Neural cell (in vitro differentiated cells): ENCODE measurements at regions not wholly inside any gene's neighbourhood (a gene's known extent, or its start where the extent isn't known, plus 50 kb on each side); places are given as distances from the start of the nearest gene placed in this dataset.

Experiments used
- H2AFZ ChIP-seq: fragments of 200-600, 300-800 bp; sonication (generic), shearing (Covaris generic); 2 replicates; pipeline ENCODE4 v1.6.0; 2014; ENCODE audit warnings: low read depth, mild to moderate bottlenecking, antibody characterized with exemption, low read length, moderate library complexity
- H3F3A ChIP-seq: fragments of 200-600 bp; shearing (Covaris generic); 2 replicates; pipeline ENCODE4 v1.6.1; 2016; ENCODE audit warnings: mild to moderate bottlenecking, moderate library complexity, mixed read lengths, antibody characterized with exemption, low read length; ENCODE audit not compliant: insufficient read depth, poor library complexity, severe bottlenecking
- H3K27ac ChIP-seq: fragments of 200-600, 300-800 bp; sonication (generic), shearing (Covaris generic); 2 replicates; pipeline ENCODE4 v1.5.1; 2014; ENCODE audit warnings: mild to moderate bottlenecking, low read length, moderate library complexity
- H3K27me3 ChIP-seq: fragments of 300-800, 200-600 bp; sonication (generic), shearing (Covaris generic); 2 replicates; pipeline ENCODE4 v1.6.0; 2014; ENCODE audit warnings: mild to moderate bottlenecking, low read depth, low read length, moderate library complexity; ENCODE audit not compliant: insufficient read depth
- H3K36me3 ChIP-seq: fragments of 300-800, 200-600 bp; sonication (generic), shearing (Covaris generic); 2 replicates; pipeline ENCODE4 v1.5.1; 2014; ENCODE audit warnings: mild to moderate bottlenecking, antibody characterized with exemption, low read length, moderate library complexity; ENCODE audit not compliant: insufficient read depth
- H3K4me2 ChIP-seq: fragments of 300-800, 200-600 bp; sonication (generic), shearing (Covaris generic); 2 replicates; pipeline ENCODE4 v1.6.0; 2014; ENCODE audit warnings: mild to moderate bottlenecking, low read length
- H3K4me3 ChIP-seq: fragments of 300-800, 200-600 bp; sonication (generic), shearing (Covaris generic); 2 replicates; pipeline ENCODE4 v1.5.1; 2014; ENCODE audit warnings: mild to moderate bottlenecking, low read length, moderate library complexity
- H3K79me2 ChIP-seq: fragments of 200-600 bp; shearing (Covaris generic); replicated peaks from 2 replicates; pipeline ENCODE4 v1.6.0; 2014; ENCODE audit warnings: mild to moderate bottlenecking, low read length, moderate library complexity; ENCODE audit not compliant: insufficient read depth
- H3K9ac ChIP-seq: fragments of 300-800, 200-600 bp; sonication (generic), shearing (Covaris generic); 2 replicates; pipeline ENCODE4 v1.6.1; 2016; ENCODE audit warnings: mild to moderate bottlenecking, low read length, mixed read lengths
- H3K9me2 ChIP-seq: fragments of 200-600 bp; shearing (Covaris generic); 2 replicates; pipeline ENCODE4 v1.6.1; 2016; ENCODE audit warnings: mild to moderate bottlenecking, low read length, mixed read lengths; ENCODE audit not compliant: insufficient read depth
- H3K9me3 ChIP-seq: fragments of 200-600, 300-800 bp; sonication (generic), shearing (Covaris generic); 2 replicates; pipeline ENCODE4 v1.6.1; 2016; ENCODE audit warnings: mild to moderate bottlenecking, mixed run types, low read length, moderate library complexity, mixed read lengths
- H4K20me1 ChIP-seq: fragments of 200-600 bp; shearing (Covaris generic); 2 replicates; pipeline ENCODE4 v1.6.1; 2016; ENCODE audit warnings: mild to moderate bottlenecking, mixed run types; ENCODE audit not compliant: insufficient read depth
- EP300 ChIP-seq: fragments of 450-650 bp; conservative IDR thresholded peaks from 2 replicates; pipeline ENCODE4 v1.6.1; 2014; ENCODE audit warnings: antibody characterized with exemption, mild to moderate bottlenecking, moderate library complexity; ENCODE audit not compliant: poor library complexity, severe bottlenecking
- EZH2 ChIP-seq: fragments of 200-600, 300-800 bp; shearing (Covaris generic), sonication (generic); IDR thresholded peaks from 2 replicates; pipeline ENCODE4 v1.6.1; 2014; ENCODE audit warnings: antibody characterized with exemption, low read length, borderline replicate concordance, mild to moderate bottlenecking; ENCODE audit not compliant: insufficient read depth, poor library complexity, severe bottlenecking
- MXI1 ChIP-seq: fragments of 450-650 bp; conservative IDR thresholded peaks from 2 replicates; pipeline ENCODE4 v1.6.1; 2014; ENCODE audit warnings: antibody characterized with exemption, mild to moderate bottlenecking; ENCODE audit not compliant: poor library complexity, severe bottlenecking
- POLR2AphosphoS5 ChIP-seq: IDR thresholded peaks from 2 replicates; pipeline ENCODE4 v1.6.1; 2012
- RAD21 ChIP-seq: fragments of 450-650 bp; conservative IDR thresholded peaks from 2 replicates; pipeline ENCODE4 v1.6.1; 2014; ENCODE audit warnings: antibody characterized with exemption, mild to moderate bottlenecking, moderate library complexity
- SMC3 ChIP-seq: fragments of 450-650 bp; conservative IDR thresholded peaks from 2 replicates; pipeline ENCODE4 v1.6.1; 2014; ENCODE audit warnings: antibody characterized with exemption, mild to moderate bottlenecking, moderate library complexity; ENCODE audit not compliant: poor library complexity
- TAF1 ChIP-seq: IDR thresholded peaks from 2 replicates; pipeline ENCODE4 v1.6.1; 2012; ENCODE audit warnings: low read depth
- TF ChIP-seq, protein P1 (sequence below): fragments of 450-650 bp; IDR thresholded peaks from 2 replicates; pipeline ENCODE4 v1.5.1; 2014; ENCODE audit warnings: antibody characterized with exemption, mild to moderate bottlenecking, moderate library complexity; ENCODE audit not compliant: poor library complexity, severe bottlenecking
- TF ChIP-seq, protein P2 (sequence below): IDR thresholded peaks from 2 replicates; pipeline ENCODE4 v1.6.1; 2012; ENCODE audit warnings: borderline replicate concordance

DNA sequence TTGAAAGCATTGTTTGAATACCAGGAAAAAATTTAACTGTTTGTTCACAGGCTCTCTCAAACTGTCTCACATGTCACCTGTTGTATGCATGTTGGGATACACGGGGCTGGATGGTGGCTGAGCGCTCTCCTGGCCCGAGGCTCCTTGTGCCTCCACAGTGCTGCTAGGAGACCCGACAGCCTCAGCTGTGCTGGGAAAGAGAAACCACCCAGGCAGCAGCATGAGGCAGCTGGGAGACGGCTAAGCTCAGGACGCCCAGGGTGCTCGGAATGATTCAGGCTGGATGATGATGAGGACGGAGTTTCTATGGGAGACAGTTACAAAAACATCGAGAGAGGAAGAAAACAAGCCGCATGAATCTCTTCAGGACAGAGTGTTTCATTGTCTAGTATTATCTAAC is 278.0 kb upstream of the CDH4 start:
- Histone ChIP-seq H3K27ac (no peak overlapping the region), H3F3A (no peaks in the 10 kb centered on the region), H2AFZ (no peak overlapping the region), H3K9me3 (peaks cover 2% of the 10 kb centered on the region), H3K4me2 (no peak overlapping the region), H3K9me2 (no peaks in the 10 kb centered on the region), H3K9ac (no peak overlapping the region), H3K27me3 (no peaks in the 10 kb centered on the region), H4K20me1 (no peaks in the 10 kb centered on the region), H3K79me2 (no peaks in the 10 kb centered on the region), H3K4me3 (no peak overlapping the region), H3K36me3 (no peaks in the 10 kb centered on the region)
- TF ChIP-seq EP300: no peak
- no peak for TF ChIP-seq TAF1
- no peak for TF ChIP-seq RAD21
- no peak for TF ChIP-seq SMC3
- TF ChIP-seq POLR2AphosphoS5: no peak
- no peak for TF ChIP-seq EZH2
- TF ChIP-seq MXI1: no peak
- TF ChIP-seq, protein P1, sequence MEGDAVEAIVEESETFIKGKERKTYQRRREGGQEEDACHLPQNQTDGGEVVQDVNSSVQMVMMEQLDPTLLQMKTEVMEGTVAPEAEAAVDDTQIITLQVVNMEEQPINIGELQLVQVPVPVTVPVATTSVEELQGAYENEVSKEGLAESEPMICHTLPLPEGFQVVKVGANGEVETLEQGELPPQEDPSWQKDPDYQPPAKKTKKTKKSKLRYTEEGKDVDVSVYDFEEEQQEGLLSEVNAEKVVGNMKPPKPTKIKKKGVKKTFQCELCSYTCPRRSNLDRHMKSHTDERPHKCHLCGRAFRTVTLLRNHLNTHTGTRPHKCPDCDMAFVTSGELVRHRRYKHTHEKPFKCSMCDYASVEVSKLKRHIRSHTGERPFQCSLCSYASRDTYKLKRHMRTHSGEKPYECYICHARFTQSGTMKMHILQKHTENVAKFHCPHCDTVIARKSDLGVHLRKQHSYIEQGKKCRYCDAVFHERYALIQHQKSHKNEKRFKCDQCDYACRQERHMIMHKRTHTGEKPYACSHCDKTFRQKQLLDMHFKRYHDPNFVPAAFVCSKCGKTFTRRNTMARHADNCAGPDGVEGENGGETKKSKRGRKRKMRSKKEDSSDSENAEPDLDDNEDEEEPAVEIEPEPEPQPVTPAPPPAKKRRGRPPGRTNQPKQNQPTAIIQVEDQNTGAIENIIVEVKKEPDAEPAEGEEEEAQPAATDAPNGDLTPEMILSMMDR: no peak
- TF ChIP-seq, protein P2, sequence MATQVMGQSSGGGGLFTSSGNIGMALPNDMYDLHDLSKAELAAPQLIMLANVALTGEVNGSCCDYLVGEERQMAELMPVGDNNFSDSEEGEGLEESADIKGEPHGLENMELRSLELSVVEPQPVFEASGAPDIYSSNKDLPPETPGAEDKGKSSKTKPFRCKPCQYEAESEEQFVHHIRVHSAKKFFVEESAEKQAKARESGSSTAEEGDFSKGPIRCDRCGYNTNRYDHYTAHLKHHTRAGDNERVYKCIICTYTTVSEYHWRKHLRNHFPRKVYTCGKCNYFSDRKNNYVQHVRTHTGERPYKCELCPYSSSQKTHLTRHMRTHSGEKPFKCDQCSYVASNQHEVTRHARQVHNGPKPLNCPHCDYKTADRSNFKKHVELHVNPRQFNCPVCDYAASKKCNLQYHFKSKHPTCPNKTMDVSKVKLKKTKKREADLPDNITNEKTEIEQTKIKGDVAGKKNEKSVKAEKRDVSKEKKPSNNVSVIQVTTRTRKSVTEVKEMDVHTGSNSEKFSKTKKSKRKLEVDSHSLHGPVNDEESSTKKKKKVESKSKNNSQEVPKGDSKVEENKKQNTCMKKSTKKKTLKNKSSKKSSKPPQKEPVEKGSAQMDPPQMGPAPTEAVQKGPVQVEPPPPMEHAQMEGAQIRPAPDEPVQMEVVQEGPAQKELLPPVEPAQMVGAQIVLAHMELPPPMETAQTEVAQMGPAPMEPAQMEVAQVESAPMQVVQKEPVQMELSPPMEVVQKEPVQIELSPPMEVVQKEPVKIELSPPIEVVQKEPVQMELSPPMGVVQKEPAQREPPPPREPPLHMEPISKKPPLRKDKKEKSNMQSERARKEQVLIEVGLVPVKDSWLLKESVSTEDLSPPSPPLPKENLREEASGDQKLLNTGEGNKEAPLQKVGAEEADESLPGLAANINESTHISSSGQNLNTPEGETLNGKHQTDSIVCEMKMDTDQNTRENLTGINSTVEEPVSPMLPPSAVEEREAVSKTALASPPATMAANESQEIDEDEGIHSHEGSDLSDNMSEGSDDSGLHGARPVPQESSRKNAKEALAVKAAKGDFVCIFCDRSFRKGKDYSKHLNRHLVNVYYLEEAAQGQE: no peak

DNA sequence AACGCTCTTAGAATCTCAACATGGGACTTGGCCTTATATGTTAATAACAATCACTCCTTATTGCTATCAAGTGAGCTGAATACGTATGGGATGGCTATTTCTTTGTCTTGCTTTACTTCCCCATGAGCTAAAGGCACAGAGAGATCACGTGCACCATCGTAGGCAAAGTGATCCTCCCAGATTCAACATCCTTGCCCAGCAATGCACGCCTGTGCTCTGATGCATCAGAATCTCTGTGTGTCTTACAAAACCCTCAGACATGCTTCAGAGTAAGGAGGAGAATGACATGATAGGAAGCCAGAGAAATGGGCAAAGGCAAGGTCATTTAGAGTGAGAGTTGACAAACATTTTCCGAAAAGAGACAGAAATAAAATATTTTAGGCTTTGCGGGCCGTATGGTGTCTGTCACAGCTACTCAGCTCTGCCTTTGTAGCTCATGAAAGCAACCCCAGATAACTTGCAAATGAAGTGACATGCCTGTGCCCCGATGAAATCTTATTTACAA is 277.6 kb upstream of the CDH4 start:
- Histone ChIP-seq H3K36me3 (no peaks in the 10 kb centered on the region), H2AFZ (no peak overlapping the region)

More for the DNA sequence above, 277.6 kb upstream of the CDH4 start:
- Histone ChIP-seq H3K27me3 (no peaks in the 10 kb centered on the region), H3F3A (no peaks in the 10 kb centered on the region), H3K9me3 (peaks cover 6% of the 10 kb centered on the region), H3K4me2 (no peak overlapping the region), H3K9me2 (no peaks in the 10 kb centered on the region), H3K27ac (no peak overlapping the region), H4K20me1 (no peaks in the 10 kb centered on the region), H3K4me3 (no peak overlapping the region), H3K9ac (no peak overlapping the region), H3K79me2 (no peaks in the 10 kb centered on the region)
- TF ChIP-seq, protein P2: no peak
- TF ChIP-seq TAF1 (no peak), EP300 (no peak), EZH2 (no peak), RAD21 (no peak), POLR2AphosphoS5 (no peak), SMC3 (no peak), MXI1 (no peak)
- TF ChIP-seq, protein P1: no peak
